NCI-H345 treated with DMSO at 0.1 percent for 48 hours (cell line): ENCODE measurements at regions not wholly inside any gene's neighbourhood (a gene's known extent, or its start where the extent isn't known, plus 50 kb on each side); places are given as distances from the start of the nearest gene placed in this dataset.
A peak's percentile ranks its signal among the peaks of the same experiment; 100 is the strongest.
"Not testable (repeated sequence)": the region's sequence is repeated elsewhere in the genome, so short reads cannot be mapped to it uniquely, and the experiment has no call there.

ENCODE experiments used
- DNase-seq: peaks from one replicate; lab custom pipeline; 2025; ENCODE audit not compliant: unreplicated experiment; lab: John Stamatoyannopoulos, UW

GRCh38 chr12:9378430-9378835, 170.2 kb upstream of the PZP start:
- DNase-seq, result no peak

GRCh38 chr12:9372202-9372601, 164.0 kb upstream of the PZP start:
- no peak for DNase-seq

- DNase-seq, result no peak
Observed at GRCh38 chr12:9367828-9368227, 159.6 kb upstream of the PZP start.

- no peak for DNase-seq
Observed at GRCh38 chr12:9367201-9367600, 159.0 kb upstream of the PZP start.

GRCh38 chr12:9365296-9365695, 157.1 kb upstream of the PZP start:
- DNase-seq, result no peak

GRCh38 chr12:9364224-9365176, 156.3 kb upstream of the PZP start:
- no peak for DNase-seq

- DNase-seq, result no peak
Observed at GRCh38 chr12:9363145-9363544, 154.9 kb upstream of the PZP start.

- no peak for DNase-seq
Observed at GRCh38 chr12:9361879-9362326, 153.7 kb upstream of the PZP start.

GRCh38 chr12:9354009-9354754, 146.0 kb upstream of the PZP start:
- not testable (repeated sequence) for DNase-seq

- no peak for DNase-seq
Observed at GRCh38 chr12:9351136-9351535, 142.9 kb upstream of the PZP start.

- no peak for DNase-seq
Observed at GRCh38 chr12:9349888-9350885, 142.0 kb upstream of the PZP start.

- no peak for DNase-seq
Observed at GRCh38 chr12:9348906-9349518, 140.8 kb upstream of the PZP start.

- DNase-seq, result no peak
Observed at GRCh38 chr12:9347328-9348127, 139.3 kb upstream of the PZP start.

GRCh38 chr12:9346866-9347327, 138.7 kb upstream of the PZP start:
- no peak for DNase-seq

- no peak for DNase-seq
Observed at GRCh38 chr12:9345171-9345570, 137.0 kb upstream of the PZP start.

- DNase-seq, result no peak
Observed at GRCh38 chr12:9344541-9344940, 136.3 kb upstream of the PZP start.

GRCh38 chr12:9343731-9344130, 135.5 kb upstream of the PZP start:
- DNase-seq, result no peak

- peak; percentile 58 for DNase-seq
Observed at GRCh38 chr12:9342614-9343353, 134.6 kb upstream of the PZP start.

GRCh38 chr12:9341260-9341585, 133.0 kb upstream of the PZP start:
- DNase-seq, result no peak
